ENCODE measurements at regions not wholly inside any gene's neighbourhood (a gene's known extent, or its start where the extent isn't known, plus 50 kb on each side); places are given as distances from the start of the nearest gene placed in this dataset.

- no peak for DNase-seq
Measured at GRCh38 chr7:52695973-52696595, 339.3 kb upstream of the POM121L12 start.

- DNase-seq: no peak
Measured at GRCh38 chr7:52691257-52691656, 344.2 kb upstream of the POM121L12 start.

GRCh38 chr7:52689912-52690311 lies 345.5 kb upstream of the POM121L12 start:
- no peak for DNase-seq

- DNase-seq: no peak
Measured at GRCh38 chr7:52685333-52685732, 350.1 kb upstream of the POM121L12 start.

DNA sequence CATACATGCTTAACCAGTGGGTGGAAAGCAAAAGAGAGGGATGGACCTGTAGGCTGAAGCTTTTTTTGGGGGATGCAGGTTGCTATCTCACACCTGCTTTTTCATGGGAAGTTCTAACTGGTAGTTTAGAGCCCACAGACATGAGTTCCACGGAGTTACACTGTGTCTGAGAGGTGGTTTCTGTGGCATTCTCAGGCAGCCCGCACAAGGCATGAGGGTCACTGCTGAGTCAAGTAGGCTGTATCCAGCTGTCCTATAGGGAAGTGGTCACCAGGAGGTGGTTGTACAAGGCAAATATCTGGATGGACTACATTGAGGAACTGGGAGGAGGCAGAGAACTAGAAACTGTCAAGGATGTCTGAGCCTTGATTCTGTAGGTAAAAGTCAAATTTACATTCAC lies 351.0 kb upstream of the POM121L12 start:
- DNase-seq: no peak

- DNase-seq: no peak
Measured at GRCh38 chr7:52682993-52683392, 352.4 kb upstream of the POM121L12 start.

- no peak for DNase-seq
Measured at GRCh38 chr7:52670608-52671225, 364.7 kb upstream of the POM121L12 start.

DNA sequence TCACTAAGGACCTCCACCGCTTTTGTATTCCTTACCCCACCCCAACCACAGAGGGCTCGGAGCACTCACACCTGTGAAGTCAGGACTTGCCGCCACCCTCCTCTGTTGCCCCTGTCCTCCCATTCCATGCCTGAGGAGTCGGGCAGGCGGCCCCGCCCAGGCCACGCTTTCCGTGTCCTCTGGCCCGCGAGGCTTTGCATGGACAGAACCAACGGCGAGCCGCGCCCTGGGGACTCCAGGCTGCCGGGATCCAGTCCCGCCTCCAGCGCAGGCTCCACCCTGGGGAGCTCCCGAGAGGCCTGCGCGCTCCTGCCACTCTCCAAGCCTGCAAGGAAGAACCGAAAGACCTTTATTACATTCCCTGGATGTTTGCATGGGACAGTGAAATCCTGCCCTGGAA lies 366.4 kb upstream of the POM121L12 start:
- DNase-seq: no peak

DNA sequence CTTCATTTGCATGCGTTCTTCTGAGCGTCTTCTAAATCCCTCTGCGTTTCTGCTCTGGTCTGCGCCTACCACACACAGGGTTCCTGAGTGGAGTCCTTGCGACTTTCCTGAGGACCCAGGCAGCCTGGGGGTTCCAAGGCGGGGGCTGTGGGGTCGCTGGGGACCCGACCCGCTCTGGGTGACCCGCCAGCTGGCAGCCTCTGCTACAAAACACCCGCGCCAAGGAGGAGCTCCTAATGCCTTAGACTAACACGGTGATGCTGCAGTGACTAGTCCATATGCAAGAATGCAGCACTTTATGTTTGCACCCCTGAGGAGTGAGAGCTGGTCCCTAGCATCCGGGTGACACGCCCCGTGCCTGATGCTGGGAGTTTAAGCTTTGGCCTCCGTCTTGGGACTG lies 367.0 kb upstream of the POM121L12 start:
- no peak for DNase-seq

GRCh38 chr7:52659178-52659577 lies 376.3 kb upstream of the POM121L12 start:
- no peak for DNase-seq

- DNase-seq: no peak
Measured at GRCh38 chr7:52656098-52656497, 379.3 kb upstream of the POM121L12 start.

GRCh38 chr7:52652621-52653020 lies 382.8 kb upstream of the POM121L12 start:
- no peak for DNase-seq

DNA sequence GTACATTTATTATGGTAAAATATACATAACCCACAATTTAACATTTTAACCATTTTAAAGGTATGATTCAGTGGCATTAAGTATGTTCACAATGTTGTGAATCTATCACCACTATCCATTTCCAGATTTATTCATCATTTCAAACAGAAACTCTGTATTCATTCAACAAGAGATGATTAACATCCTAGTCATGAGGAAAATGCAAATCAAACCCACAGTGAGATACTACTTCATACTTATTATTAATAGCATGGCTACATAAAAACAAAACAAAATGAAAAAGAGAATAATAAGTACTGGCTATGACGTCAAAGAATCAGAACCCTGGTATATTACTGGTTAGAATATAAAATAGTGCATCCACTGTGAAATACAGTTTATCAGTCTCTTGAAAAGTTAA lies 386.6 kb upstream of the POM121L12 start:
- no peak for DNase-seq

- no peak for DNase-seq
Measured at GRCh38 chr7:52647046-52647445, 388.4 kb upstream of the POM121L12 start.

GRCh38 chr7:52639981-52640380 lies 395.5 kb upstream of the POM121L12 start:
- no peak for DNase-seq

DNA sequence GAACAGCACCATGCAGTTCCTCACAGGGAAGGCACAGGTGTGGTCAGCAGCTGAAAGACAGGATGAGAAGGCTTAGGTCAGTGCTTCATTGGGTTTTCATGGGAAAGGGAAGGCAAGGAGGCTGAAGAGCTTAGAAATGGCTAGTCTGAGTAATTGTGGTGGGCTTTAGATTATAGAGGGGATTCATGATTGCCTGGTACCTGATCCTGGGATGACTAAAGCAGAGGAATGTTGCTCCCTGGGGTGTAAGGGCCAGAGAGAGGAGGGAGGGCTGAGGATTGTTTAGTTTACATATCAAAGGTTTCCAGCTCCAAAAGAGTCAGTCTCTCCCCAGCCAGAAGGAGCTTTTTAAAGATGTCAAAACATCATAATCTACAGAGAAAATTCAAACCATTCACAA lies 396.3 kb upstream of the POM121L12 start:
- DNase-seq: no peak

GRCh38 chr7:52635021-52635420 lies 400.4 kb upstream of the POM121L12 start:
- no peak for DNase-seq

DNA sequence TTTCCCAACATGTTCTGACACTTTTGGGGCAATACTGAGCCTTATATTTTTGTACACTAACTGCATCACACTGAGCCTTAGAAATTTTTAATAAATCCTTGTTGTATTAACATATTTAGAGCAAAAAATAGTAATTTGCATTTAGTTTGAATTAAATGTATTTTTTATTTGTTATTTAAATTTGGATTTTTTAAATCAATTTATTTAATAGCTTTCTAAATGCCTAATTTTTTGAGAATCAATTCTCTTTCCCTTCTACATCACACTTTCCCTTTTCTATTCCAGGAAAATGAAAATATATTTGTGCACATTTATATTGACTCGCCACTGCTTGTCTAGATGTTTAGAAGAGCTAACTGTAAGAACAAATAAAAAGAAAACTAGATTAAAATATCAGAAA lies 414.6 kb upstream of the POM121L12 start:
- no peak for DNase-seq

DNA sequence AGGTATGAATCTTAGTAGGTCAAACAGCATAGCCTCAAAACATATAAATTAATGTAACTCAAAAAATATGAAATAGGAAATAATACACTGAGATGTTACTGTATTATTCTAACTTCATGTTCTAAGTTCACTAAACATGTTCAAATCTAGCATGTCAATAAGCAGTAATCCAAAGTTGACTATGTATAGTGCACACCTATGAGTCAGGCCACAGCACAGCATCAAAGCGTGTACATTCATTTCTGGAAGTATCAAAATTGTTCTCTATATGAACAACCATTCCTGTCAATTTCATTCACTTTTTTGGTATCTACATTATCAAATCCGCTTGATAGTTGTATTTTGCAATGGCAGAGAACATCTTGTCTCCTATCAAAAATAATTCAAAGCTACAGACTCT lies 418.9 kb upstream of the POM121L12 start:
- no peak for DNase-seq

- DNase-seq: no peak
Measured at GRCh38 chr7:52615021-52615695, 420.3 kb upstream of the POM121L12 start.

DNA sequence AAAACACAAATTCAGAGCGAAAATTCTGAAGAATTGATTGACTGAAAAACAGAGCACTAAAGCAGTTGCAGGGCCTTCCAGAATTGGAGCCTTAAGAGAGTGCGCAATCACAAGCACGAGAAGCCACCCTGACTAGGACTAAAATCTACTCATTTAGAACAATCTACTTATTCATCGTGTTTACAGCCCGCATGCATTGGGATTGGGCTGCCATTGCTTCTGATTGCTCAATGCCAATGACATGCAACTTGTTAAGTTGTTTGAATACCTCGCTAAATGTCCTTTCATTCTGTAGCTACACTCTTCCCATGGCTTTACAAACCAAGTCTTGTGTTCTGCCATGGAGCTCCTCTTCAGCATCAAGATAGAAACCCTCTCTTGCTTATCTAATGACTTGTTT lies 425.9 kb upstream of the POM121L12 start:
- DNase-seq: no peak

GRCh38 chr7:52592698-52593097 lies 442.7 kb upstream of the POM121L12 start:
- no peak for DNase-seq

- DNase-seq: no peak
Measured at GRCh38 chr7:52586704-52587103, 448.7 kb upstream of the POM121L12 start.

GRCh38 chr7:52584041-52584440 lies 451.4 kb upstream of the POM121L12 start:
- no peak for DNase-seq

Measured in skin of body (tissue), 1 donor.